ENCODE measurements at regions not wholly inside any gene's neighbourhood (a gene's known extent, or its start where the extent isn't known, plus 50 kb on each side); places are given as distances from the start of the nearest gene placed in this dataset.

- Histone ChIP-seq H3K27ac (ENCODE audit: low read length) (no peak overlapping the region), H3K36me3 (replicated peaks; ENCODE audit: low read depth, low read length) (no peaks in the 10 kb centered on the region), H3K79me2 (ENCODE audit: low read length) (no peaks in the 10 kb centered on the region), H2AFZ (ENCODE audit: low read depth, low read length) (no peak overlapping the region), H3K9me3 (ENCODE audit: insufficient read depth, low read length) (no peaks in the 10 kb centered on the region), H3K4me1 (ENCODE audit: low read length) (no peaks in the 10 kb centered on the region), H3K9ac (ENCODE audit: low read length) (no peak overlapping the region), H3K27me3 (ENCODE audit: low read depth, low read length) (no peaks in the 10 kb centered on the region), H3K4me2 (ENCODE audit: low read length) (no peak overlapping the region), H3K4me3 (ENCODE audit: low read length) (no peak overlapping the region), H4K20me1 (ENCODE audit: insufficient read depth, low read length) (no peaks in the 10 kb centered on the region)
- TF ChIP-seq CTCF (IDR thresholded peaks at IDR 0.05; ENCODE audit: low read depth, low read length) (no peak), EZH2phosphoT487 (IDR thresholded peaks at IDR 0.05; ENCODE audit: low read depth) (no peak)
These were observed 579.2 kb downstream of the BCL11A start for GRCh38 chr2:59974051-59974766.

- H3K4me1 ChIP-seq (ENCODE audit: low read length), result no peaks in the 10 kb centered on the region
- no peaks in the 10 kb centered on the region for H3K9me3 ChIP-seq (ENCODE audit: insufficient read depth, low read length)
- H3K27me3 ChIP-seq (ENCODE audit: low read depth, low read length), result no peaks in the 10 kb centered on the region
- no peak for TF ChIP-seq EZH2phosphoT487 (IDR thresholded peaks at IDR 0.05; ENCODE audit: low read depth)
- TF ChIP-seq CTCF (IDR thresholded peaks at IDR 0.05; ENCODE audit: low read depth, low read length), result no peak
- H2AFZ ChIP-seq (ENCODE audit: low read depth, low read length), result no peak overlapping the region
- no peak overlapping the region for H3K4me2 ChIP-seq (ENCODE audit: low read length)
- no peak overlapping the region for H3K4me3 ChIP-seq (ENCODE audit: low read length)
- H3K27ac ChIP-seq (ENCODE audit: low read length), result no peak overlapping the region
- no peaks in the 10 kb centered on the region for H4K20me1 ChIP-seq (ENCODE audit: insufficient read depth, low read length)
- H3K9ac ChIP-seq (ENCODE audit: low read length), result no peak overlapping the region
- no peaks in the 10 kb centered on the region for H3K36me3 ChIP-seq (replicated peaks; ENCODE audit: low read depth, low read length)
- H3K79me2 ChIP-seq (ENCODE audit: low read length), result no peaks in the 10 kb centered on the region
These were observed 584.3 kb downstream of the BCL11A start for GRCh38 chr2:59969161-59969560.

GRCh38 chr2:59968441-59968840, 585.0 kb downstream of the BCL11A start:
- Histone ChIP-seq H3K9ac (ENCODE audit: low read length) (no peak overlapping the region), H3K27ac (ENCODE audit: low read length) (no peak overlapping the region), H4K20me1 (ENCODE audit: insufficient read depth, low read length) (no peaks in the 10 kb centered on the region), H3K36me3 (replicated peaks; ENCODE audit: low read depth, low read length) (no peaks in the 10 kb centered on the region), H3K4me1 (ENCODE audit: low read length) (no peaks in the 10 kb centered on the region), H3K9me3 (ENCODE audit: insufficient read depth, low read length) (no peaks in the 10 kb centered on the region), H2AFZ (ENCODE audit: low read depth, low read length) (no peak overlapping the region), H3K27me3 (ENCODE audit: low read depth, low read length) (no peaks in the 10 kb centered on the region), H3K4me3 (ENCODE audit: low read length) (no peak overlapping the region), H3K4me2 (ENCODE audit: low read length) (no peak overlapping the region), H3K79me2 (ENCODE audit: low read length) (no peaks in the 10 kb centered on the region)
- no peak for TF ChIP-seq EZH2phosphoT487 (IDR thresholded peaks at IDR 0.05; ENCODE audit: low read depth)
- no peak for TF ChIP-seq CTCF (IDR thresholded peaks at IDR 0.05; ENCODE audit: low read depth, low read length)

GRCh38 chr2:59967691-59968090, 585.8 kb downstream of the BCL11A start:
- Histone ChIP-seq H4K20me1 (ENCODE audit: insufficient read depth, low read length) (no peaks in the 10 kb centered on the region), H3K9ac (ENCODE audit: low read length) (no peak overlapping the region), H3K4me2 (ENCODE audit: low read length) (no peak overlapping the region), H2AFZ (ENCODE audit: low read depth, low read length) (no peak overlapping the region), H3K36me3 (replicated peaks; ENCODE audit: low read depth, low read length) (no peaks in the 10 kb centered on the region), H3K4me3 (ENCODE audit: low read length) (no peak overlapping the region), H3K27me3 (ENCODE audit: low read depth, low read length) (no peaks in the 10 kb centered on the region), H3K9me3 (ENCODE audit: insufficient read depth, low read length) (no peaks in the 10 kb centered on the region), H3K79me2 (ENCODE audit: low read length) (no peaks in the 10 kb centered on the region), H3K27ac (ENCODE audit: low read length) (no peak overlapping the region), H3K4me1 (ENCODE audit: low read length) (no peaks in the 10 kb centered on the region)
- TF ChIP-seq CTCF (IDR thresholded peaks at IDR 0.05; ENCODE audit: low read depth, low read length), result no peak
- TF ChIP-seq EZH2phosphoT487 (IDR thresholded peaks at IDR 0.05; ENCODE audit: low read depth), result no peak

Data from OCI-LY3 (cell line).